CD4-positive, alpha-beta T cell treated with Interferon alpha-2 for 1 hour (primary cell): ENCODE measurements at regions not wholly inside any gene's neighbourhood (a gene's known extent, or its start where the extent isn't known, plus 50 kb on each side); places are given as distances from the start of the nearest gene placed in this dataset.
"Not testable (repeated sequence)": the region's sequence is repeated elsewhere in the genome, so short reads cannot be mapped to it uniquely, and the experiment has no call there.

Experiments
- DNase-seq, 2 donors: peaks; one replicate each; pipeline ENCODE4 v3.0.0-alpha.2; 2020 to 2022

GRCh38 chr10:114708084-114708483, 50.0 kb upstream of the ABLIM1 start:
- DNase-seq = no peak

GRCh38 chr10:114708717-114709335, 50.8 kb upstream of the ABLIM1 start:
- DNase-seq = no peak

- no peak for DNase-seq
Observed at GRCh38 chr10:114709984-114710383, 51.9 kb upstream of the ABLIM1 start.

GRCh38 chr10:114711176-114711868, 53.2 kb upstream of the ABLIM1 start:
- no peak for DNase-seq

- DNase-seq = no peak
Observed at GRCh38 chr10:114711869-114712250, 53.8 kb upstream of the ABLIM1 start.

- no peak for DNase-seq
Observed at GRCh38 chr10:114713525-114714090, 55.5 kb upstream of the ABLIM1 start.

GRCh38 chr10:114714281-114714741, 56.2 kb upstream of the ABLIM1 start:
- no peak for DNase-seq

- DNase-seq = no peak
Observed at GRCh38 chr10:114715171-114715670, 57.1 kb upstream of the ABLIM1 start.

GRCh38 chr10:114716811-114717404, 58.8 kb upstream of the ABLIM1 start:
- no peak for DNase-seq

GRCh38 chr10:114717881-114718280, 59.8 kb upstream of the ABLIM1 start:
- not testable (repeated sequence) for DNase-seq

GRCh38 chr10:114718374-114718773, 60.3 kb upstream of the ABLIM1 start:
- no peak for DNase-seq

- no peak for DNase-seq
Observed at GRCh38 chr10:114719311-114719710, 61.2 kb upstream of the ABLIM1 start.

- DNase-seq = not testable (repeated sequence)
Observed at GRCh38 chr10:114720023-114720422, 61.9 kb upstream of the ABLIM1 start.

GRCh38 chr10:114720685-114721278, 62.7 kb upstream of the ABLIM1 start:
- DNase-seq = no peak

GRCh38 chr10:114722136-114722535, 64.1 kb upstream of the ABLIM1 start:
- not testable (repeated sequence) for DNase-seq

GRCh38 chr10:114723361-114723760, 65.3 kb upstream of the ABLIM1 start:
- DNase-seq = no peak

- DNase-seq = no peak
Observed at GRCh38 chr10:114723991-114724715, 66.1 kb upstream of the ABLIM1 start.

GRCh38 chr10:114724716-114725106, 66.6 kb upstream of the ABLIM1 start:
- DNase-seq = no peak

- no peak for DNase-seq
Observed at GRCh38 chr10:114726820-114727271, 68.8 kb upstream of the ABLIM1 start.

GRCh38 chr10:114728325-114728724, 70.2 kb upstream of the ABLIM1 start:
- DNase-seq = no peak

- DNase-seq = no peak
Observed at GRCh38 chr10:114729103-114729659, 71.1 kb upstream of the ABLIM1 start.

GRCh38 chr10:114730291-114730690, 72.2 kb upstream of the ABLIM1 start:
- DNase-seq = no peak
